ENCODE measurements at regions not wholly inside any gene's neighbourhood (a gene's known extent, or its start where the extent isn't known, plus 50 kb on each side); places are given as distances from the start of the nearest gene placed in this dataset.

DNA sequence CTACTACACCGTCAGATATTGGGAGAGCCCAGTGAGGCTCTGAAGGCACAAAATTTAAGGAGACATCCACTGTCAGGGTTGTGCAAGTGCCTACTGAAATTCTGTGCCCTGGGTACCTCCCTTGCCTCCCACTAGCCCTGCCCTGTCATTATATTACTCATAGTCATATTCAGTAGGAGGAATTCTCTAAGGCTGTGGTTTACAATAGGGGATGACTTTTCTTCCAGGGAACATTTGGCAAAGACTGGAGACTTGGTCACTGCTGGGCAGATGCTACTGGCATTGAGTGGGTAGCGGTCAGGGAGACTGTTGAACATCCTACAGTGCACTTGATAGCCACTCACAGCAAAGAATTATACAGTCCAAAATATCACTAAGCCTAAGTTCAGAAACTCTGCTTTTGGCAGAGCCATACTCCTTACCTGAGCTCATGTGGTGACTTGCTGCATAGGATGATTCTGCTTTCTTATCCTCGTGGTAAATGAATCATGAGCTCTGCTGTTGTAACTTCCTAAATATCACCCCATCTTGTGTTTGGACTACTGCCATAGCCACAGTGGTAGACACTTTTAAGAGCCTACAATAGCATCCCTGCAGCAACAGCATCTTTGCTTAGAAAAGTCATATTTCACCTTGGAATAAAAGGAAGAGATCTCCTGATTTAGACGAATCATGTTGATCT, 563.4 kb upstream of the PLXNA2 start:
- DNase-seq: no peak

DNA sequence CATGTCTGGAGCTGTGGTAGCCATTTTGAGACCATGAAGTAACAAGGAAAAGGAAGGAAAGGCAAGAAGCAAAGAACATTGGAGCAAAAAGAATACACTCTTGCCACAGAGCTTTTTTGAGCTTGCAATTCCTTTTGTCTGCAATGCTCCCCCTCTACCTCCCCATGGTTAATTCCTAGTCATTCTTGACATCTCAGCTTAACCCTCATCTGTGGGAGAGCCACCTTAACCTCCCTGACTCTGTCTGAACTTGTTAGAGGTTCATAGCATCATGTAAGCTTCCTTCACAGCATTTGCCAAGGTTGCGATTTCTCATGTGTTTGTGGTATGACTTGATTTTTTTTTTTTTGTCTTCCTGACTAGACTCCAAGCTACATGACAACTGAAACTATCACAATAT, 564.1 kb upstream of the PLXNA2 start:
- DNase-seq: no peak

DNA sequence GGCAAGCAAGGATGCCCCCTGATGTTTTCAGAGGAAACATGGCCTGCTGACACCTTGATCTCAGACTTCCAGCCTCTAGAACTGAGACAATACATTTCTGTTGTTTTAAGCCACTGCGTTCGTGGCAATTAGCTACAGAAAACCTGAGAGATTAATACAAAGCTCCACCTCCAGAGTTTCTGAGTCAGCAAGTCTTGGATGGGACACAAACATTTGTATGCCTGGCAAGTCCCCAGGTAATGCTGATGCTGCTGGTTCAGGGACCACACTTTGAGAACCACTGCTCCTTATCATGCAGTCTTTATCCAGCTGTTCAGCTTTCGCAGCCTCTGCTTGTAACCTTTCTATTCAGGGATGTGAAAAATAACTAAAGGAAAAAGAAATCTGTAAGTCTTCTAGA, 565.7 kb upstream of the PLXNA2 start:
- DNase-seq: no peak

DNA sequence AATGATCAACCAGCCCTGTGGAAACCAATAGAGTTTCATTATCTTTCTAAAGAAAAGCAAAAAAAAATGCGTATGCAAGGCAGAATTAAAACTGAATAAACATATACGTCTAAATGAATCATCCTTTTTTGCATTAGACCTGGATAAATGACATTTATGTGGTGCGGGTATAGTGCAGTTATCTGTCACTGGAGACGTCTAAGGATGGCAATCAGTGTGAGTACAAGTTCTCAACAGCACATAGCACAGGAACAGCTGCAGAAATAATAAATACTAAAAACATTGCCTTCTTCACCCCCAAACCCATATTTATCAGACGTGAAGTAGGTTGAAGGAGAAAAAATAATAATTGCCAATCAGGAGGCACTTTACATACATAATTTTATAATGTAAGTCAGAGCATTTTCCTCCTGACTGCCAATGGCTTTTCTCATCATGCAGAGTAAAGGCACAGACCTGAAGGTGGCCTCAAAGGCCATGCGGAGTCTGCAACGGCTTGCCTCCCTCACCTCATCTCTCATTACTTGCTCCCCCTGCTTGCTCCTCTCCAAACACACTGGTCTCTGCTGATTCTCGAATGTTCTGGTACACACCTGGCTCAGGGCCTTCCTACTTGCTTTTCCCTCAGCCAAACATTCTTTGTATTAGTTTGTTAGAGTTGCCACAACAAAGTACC, 574.7 kb upstream of the PLXNA2 start:
- DNase-seq: no peak

DNA sequence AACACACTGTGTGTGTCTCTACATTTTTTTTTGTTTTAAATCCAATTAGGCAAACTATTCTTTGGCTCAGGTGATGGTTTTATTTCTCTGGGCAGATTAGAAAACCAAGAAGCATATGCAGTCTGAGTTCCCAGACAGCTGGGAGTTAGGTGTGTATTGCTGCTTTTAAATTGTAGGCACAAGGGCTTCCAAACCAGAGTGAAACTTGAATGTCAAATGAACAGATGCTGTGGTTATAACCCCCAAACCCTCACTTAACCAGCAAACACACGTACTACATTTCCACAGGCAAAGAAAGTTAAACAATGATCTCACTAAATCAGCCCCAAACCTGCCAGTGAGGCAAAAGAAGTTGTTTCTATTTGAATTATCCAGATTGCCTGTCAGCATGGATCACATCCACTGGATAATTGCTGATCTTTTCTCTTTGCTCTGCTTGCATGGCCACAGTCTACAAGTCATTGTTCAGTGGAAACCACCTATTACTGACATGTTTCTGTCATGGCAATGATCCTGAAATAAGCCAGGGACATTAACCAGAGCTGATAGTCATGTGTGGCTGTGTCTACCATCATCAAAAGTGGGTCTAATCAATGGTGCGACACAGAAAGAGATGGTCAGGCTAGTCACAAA, 576.5 kb upstream of the PLXNA2 start:
- peak; percentile 39 for DNase-seq

DNA sequence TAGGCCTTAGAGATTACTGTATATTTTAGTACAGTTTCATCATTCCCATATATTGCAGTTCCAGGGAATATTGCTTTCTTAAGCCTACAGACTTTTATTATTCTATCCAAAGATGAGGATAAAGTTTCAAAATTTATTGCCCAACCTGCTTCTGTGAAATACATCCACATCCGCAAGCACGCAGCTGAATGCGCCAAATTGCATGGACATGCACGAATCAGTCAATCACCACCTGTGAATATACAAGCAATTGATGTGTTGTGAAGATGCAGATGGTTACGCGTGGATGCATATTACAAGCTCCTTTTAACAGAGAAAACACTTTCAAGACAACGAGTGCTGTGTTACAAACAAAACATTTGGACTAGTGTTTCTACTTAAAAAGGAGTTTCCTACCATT, 577.8 kb upstream of the PLXNA2 start:
- DNase-seq: no peak

DNA sequence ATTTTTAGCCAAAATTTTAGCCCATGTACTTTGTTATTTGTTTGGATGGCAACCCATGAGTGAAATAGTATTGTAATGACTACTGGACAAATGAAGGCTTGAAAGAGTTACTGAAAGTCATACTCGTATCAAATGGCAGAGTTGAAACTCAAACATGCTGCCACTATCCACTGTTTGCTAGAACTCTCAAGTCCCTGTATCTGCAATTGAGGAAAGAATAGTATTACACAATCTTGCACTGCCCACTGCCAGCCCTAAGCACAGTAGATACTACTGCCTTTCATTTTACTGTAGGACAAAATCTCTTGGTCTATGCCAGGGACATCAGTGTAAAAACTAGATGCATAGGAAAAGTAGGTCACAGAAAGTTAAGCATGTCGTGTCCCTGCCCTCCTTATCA, 581.1 kb upstream of the PLXNA2 start:
- DNase-seq: no peak

DNA sequence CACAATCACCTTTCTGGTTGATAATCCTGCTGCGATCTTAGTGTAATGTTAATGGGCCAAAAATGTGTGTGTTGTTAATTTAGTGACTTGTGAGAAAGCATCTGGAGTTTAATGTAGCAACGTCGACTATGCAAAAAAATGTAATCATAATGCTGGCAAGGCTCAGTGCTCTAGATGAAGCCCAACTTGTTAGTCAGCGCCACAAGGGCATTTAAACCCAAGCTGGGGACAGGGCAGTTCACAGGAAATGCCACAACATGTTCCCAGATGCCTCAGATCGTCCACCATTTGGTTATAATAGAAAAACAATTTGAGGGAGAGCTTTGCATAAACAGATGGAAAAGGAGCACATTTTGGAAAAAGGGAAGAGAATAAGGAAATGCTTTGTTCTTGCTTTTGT, 585.4 kb upstream of the PLXNA2 start:
- DNase-seq: no peak

DNA sequence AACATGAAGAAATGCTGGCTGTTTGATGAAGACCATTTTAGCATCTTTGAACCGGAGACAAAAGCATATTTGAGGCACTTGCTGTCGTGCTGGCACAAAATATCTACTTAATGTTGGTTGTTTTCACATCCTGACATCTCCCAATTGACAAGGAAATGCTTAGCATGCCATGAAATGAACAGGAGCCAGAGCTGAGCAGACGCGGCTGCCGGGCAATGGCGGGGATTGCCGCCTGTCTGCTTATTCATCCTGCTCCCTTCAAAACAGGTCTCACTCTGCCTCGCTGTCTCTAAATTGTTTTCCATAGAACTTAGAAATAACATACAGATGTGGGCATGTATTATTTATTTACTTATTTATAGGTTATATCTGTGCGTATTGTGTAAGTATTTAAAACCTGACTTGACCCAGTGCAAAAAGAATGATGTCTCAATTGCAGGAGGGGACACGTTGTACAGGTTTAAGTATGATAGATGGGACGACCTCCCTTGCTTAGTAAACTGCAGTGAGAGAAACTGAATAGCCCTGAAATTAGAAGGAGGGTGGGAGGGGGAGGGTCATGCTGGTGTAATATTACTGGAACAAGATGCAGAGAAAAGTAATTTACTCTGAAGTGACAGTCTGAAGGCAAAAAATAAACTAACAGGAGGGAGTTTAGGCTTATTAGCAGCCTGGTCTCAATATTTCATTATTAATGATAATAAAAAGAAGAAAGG, 590.4 kb upstream of the PLXNA2 start:
- no peak for DNase-seq

DNA sequence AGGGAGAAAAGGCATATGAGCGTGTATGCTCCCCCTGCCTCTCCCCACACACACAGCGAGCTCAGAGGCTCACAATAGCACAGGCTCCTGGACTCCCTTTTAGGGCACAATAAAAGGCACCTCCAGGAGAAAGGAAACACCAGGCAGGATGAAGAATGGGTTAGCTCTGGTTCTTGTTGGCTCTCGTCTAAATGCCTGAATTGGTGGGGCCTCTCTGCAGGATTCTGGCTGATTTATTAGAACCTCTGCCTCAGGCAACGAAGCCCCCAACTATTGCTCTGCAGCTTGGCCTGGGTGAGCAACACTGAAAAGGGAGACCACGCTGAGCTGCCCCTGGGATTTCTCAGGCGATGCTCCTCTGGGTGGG, 590.9 kb upstream of the PLXNA2 start:
- DNase-seq: no peak

DNA sequence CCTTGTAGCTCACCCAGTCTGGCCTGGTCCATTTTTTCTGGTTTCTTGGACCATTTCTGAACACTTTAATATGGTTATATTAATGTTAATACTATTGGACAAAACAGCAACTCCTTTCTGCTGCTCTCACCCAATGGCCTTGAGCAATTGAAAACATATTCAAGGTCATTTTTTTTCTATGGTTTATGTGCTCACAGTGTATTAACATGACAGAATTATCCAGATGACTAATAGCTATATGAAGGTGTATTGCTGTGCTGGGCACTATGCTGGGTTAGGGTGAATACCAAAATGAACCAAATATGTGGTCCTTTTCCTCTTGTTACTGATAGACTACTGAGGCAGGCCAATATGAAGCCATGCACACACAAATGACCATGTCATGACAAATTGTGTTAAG, 591.6 kb upstream of the PLXNA2 start:
- DNase-seq: no peak

DNA sequence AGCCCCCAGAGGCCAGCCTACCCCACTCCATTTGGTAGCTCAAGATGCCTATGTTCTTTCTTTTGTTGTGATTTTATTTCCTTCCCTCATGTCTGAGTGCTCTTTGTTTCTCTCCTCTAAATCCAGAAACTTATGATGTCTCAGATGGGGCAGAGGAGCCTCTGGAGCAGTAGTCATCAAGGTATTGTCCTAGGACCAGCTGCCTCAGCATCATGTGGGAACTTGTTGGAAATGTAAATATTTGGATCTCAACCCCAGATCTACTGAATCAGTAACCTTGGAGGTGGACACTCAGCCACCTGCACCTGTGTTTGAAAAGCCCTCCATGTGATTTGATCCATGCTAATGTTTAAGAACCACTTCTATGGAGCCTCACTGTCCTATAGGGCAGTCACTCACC, 593.1 kb upstream of the PLXNA2 start:
- no peak for DNase-seq

DNA sequence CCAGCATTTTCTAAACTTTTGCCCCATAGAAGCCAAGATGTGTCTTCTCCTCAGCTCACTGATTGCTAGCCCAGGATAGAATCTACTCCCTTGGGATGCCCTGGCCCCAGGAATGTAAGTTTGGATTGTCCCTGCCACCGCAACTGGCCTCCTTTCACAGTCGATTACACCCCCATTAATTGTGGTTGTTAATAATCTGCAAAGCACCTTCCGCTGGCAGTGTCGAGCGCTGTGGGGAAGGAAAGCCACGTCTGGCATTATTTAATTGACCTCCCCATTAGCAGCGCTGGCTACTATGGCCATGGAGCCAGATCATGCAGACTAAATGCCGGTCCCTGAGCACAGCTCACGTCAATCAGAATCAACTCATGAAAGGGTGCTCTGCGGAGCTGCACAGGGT, 597.3 kb upstream of the PLXNA2 start:
- no peak for DNase-seq

DNA sequence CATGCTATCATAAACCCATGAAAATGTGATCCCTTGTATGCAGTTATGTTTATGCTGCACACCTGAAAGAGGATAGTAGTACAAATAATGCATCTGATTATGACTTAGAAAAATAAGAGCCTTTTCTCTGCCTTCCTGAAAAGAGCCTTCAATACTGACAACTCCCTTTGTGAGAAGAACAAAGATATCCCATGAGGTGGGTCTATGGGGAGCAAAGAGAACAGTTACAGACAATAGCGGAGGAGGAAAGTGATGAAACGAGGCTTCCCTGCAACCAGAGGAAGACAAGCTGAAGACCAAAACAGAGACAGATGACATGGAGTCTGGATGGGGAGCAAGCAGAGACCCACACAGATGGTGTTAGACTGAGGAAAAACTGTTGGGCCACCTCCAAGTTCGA, 598.3 kb upstream of the PLXNA2 start:
- no peak for DNase-seq

DNA sequence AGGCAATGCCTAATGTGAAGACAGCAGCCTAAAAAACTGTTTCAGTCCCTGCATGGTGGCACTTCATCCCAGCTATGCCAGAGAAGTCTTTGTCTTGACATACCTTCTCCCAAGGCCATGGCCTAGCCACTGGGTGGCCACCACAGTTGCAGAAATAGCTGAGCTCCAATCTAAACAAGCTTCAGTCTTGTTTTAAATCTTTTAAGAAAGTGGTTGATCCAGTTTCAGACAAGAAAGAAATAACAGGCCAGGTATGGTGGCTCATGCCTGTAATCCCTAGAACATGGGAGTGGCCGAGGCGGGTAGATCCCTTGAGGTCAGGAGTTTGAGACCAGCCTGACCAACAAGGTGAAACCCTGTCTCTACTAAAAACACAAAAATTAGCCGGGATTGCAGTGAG, 600.0 kb upstream of the PLXNA2 start:
- DNase-seq: no peak

DNA sequence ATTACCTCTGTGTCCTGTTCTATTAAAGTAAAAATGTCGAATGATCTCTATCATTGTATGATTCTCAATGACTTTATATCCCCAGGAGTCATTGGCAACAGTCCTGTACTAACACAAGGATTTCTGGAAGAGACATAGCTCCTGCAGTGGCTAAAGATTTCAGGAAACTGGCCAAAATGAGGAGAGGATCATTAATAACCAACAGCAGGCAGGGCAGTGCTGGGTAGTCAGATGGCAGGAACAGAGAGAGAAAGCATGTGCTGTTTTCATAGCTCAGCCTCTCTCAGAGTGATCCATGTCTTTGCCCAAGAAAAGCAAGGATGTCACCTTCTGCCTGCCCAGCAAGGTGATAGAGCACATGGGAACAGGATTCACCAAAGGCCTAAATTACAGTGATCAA, 604.7 kb upstream of the PLXNA2 start:
- no peak for DNase-seq

DNA sequence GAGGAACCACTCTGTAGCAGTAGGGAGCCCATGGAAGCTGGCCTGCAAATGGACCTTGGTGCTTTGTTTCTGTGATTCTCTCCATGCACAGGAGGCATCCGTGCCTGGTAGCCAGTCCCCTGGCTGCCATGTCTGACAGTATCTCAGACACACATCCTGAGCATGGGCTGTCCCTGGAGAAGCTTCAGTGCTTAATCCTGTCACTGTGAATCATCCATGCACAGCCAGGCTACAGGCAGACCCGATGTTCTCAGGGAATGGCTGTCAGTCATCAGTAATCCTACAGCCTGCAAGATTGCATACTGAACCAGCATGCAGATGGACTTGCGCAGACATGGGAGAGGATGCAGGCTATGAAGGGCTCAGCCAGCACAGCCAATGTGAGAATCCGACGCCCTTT, 606.3 kb upstream of the PLXNA2 start:
- no peak for DNase-seq

DNA sequence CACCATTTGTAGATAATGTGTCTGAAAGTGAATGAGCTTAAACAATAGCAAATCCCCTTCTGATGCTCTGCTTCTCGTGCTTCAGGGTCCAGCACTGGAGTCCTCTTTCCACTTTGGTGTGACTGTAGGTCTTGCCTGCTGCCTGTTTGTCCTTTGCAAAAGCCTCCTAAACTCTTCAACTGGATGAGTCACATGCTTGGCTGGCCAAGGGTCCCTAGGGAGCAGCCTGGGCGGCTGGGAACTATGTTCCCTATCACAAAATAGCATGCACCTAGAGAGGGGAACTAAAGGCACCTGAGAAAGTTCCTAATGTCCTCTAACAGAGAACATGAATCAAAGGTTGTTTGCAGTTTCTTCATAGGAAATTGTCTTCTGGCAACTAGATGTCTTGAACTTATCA, 607.2 kb upstream of the PLXNA2 start:
- DNase-seq: no peak

DNA sequence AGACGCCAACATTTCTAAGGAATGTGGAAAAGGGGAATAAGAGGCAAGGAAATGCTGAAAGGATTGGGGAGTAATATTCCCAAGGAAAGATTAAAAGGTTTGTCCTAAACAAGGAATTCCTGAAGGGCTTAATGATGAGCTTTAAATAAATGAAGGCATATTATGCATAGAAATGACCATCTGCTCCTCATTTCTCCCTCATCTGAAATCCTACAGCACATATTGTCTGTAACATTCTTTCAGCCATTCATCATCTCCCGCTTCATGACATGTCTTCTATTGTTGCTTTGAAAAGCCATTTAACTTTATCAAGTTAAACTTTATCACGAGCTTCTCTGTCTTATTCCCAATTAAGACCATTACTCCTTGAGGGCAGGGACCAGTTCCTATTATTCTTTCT, 608.7 kb upstream of the PLXNA2 start:
- no peak for DNase-seq

DNA sequence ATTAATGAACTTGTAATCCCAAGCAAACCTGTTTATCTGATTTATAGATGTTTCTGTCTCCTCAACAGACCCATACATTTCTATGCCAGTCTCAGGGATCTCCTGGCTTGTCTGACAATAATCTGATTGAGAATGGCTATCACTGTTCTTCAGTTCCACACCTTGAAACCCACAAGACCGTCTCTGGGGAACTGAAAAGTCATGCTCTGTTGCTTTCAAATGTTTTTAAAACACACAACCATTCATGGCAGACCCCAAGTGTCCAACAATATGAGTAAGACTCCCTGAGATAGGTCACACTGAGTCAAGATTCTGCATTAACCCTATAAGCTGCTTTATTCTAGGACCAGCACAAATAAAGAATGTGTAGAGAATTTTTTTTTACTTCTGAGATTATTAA, 611.2 kb upstream of the PLXNA2 start:
- no peak for DNase-seq

DNA sequence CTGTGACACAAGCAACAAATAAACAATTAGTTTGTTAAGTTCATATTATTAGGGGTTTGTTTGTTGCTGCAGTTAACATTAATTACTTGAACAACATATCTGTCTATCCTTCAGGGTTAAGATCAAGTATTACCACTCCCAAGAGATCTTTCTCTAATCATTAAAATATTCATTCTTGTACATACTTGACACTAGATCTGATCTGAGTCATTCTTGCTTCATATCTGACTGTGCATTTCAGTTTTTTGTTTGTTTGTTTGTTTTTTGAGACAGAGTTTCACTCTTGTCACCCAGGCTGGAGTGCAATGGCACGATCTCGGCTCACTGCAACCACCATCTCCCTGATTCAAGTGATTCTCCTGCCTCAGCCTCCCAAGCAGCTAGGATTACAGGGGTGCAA, 613.3 kb upstream of the PLXNA2 start:
- DNase-seq: no peak

DNA sequence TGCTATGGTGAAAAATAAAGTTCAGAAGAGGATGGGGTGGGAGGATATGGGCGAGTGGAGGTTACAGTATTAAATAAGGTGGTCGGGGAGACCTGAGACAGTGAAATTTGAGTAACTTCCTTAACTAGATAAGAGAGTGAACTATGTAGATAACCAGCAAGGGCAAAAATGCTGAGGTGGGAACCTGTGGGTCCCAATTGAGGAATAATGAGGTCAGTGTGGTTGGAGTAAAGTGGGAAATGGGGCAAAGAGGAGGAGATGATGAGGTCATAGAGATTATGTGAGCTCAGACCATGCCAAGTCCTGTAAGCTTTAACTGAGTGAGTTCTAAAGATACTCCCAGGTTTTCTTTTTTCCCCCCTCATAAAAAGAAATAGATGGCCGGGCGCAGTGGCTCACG, 614.6 kb upstream of the PLXNA2 start:
- DNase-seq: no peak

DNA sequence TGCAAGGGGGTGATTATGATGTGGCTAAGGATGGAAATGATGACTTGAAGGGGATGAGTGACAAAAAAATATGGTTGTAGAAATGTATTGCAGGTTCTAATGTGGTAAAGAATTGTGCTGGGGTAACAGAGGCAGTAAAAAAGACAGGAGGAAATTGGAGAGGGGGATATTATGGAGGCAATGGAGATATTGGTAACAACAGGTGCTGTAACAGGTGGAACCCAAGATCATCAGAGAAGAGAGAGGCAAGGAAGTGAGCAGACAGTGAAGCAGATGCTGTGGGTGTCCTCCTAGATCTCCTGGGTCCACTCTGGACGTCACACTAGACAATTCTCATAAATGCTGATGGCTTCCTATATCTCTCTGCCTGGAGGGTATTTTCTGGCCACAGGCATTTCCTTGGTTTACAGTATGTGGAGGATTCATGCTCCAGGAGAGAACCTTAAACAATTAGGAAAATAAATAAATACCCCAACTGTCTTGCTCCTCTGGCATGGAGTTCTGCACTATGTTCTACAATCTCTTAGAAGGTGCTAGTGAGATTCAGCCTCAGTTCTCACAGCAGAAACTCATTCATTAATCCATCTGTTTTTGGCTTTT, 620.3 kb upstream of the PLXNA2 start:
- no peak for DNase-seq

All from NCI-H1694 treated with DMSO at 0.1 percent for 48 hours (cell line).